HUES6 (cell line): ENCODE measurements at regions not wholly inside any gene's neighbourhood (a gene's known extent, or its start where the extent isn't known, plus 50 kb on each side); places are given as distances from the start of the nearest gene placed in this dataset.

ENCODE experiments used
- H3K27ac ChIP-seq: 2 replicates; pipeline ENCODE4 v1.7.0; 2013; ENCODE audit warnings: low read depth, mild to moderate bottlenecking, low read length, inconsistent platforms
- H3K27me3 ChIP-seq: 2 replicates; pipeline ENCODE4 v1.6.1; 2013; ENCODE audit warnings: low read length; ENCODE audit not compliant: control insufficient read depth, insufficient read depth
- H3K36me3 ChIP-seq: 2 replicates; pipeline ENCODE4 v1.6.1; 2013; ENCODE audit warnings: low read length; ENCODE audit not compliant: control insufficient read depth, insufficient read depth
- H3K4me1 ChIP-seq: 2 replicates; pipeline ENCODE4 v1.6.1; 2013; ENCODE audit warnings: low read length; ENCODE audit not compliant: control insufficient read depth, insufficient read depth
- H3K4me3 ChIP-seq: 2 replicates; pipeline ENCODE4 v1.5.1; 2013; ENCODE audit warnings: low read depth, low read length
- H3K9ac ChIP-seq: one replicate; pipeline ENCODE4 v1.6.1; 2013; ENCODE audit warnings: mild to moderate bottlenecking, low read length
- H3K9me3 ChIP-seq: 2 replicates; pipeline ENCODE4 v1.6.1; 2013; ENCODE audit warnings: low read depth, low read length; ENCODE audit not compliant: control insufficient read depth, insufficient read depth

DNA sequence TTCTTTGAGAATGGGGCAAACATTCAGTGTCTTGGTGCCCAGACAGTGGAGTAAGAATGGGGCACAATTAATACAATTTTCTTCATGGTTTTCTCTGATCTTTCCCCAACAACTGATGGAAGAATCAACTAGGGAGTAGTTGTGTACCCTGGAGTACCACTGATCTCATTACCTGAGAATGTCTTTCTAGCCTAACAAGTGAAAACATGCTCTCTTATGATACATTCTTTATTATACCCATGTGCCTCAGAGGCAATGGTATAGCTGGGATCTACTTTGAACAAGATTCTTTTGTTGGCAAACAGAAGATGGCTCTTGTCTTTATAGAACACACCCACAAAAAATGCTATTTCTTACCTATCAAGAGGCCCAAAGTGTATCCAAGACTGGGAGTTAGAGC, 250.6 kb upstream of the CMC1 start:
- H3K4me1 ChIP-seq: peaks cover 10% of the 10 kb centered on the region
- H3K36me3 ChIP-seq: no peaks in the 10 kb centered on the region
- no peak overlapping the region for H3K4me3 ChIP-seq
- H3K9me3 ChIP-seq: no peaks in the 10 kb centered on the region
- no peak overlapping the region for H3K9ac ChIP-seq
- H3K27me3 ChIP-seq: no peaks in the 10 kb centered on the region
- H3K27ac ChIP-seq: no peak overlapping the region

- no peaks in the 10 kb centered on the region for H3K36me3 ChIP-seq
- no peaks in the 10 kb centered on the region for H3K9me3 ChIP-seq
- H3K27me3 ChIP-seq: no peaks in the 10 kb centered on the region
- H3K4me3 ChIP-seq: no peak overlapping the region
- H3K9ac ChIP-seq: no peak overlapping the region
- no peaks in the 10 kb centered on the region for H3K4me1 ChIP-seq
- no peak overlapping the region for H3K27ac ChIP-seq
Observed at GRCh38 chr3:27993051-27993450, 248.4 kb upstream of the CMC1 start.

- peaks cover 16% of the 10 kb centered on the region for H3K9me3 ChIP-seq
- no peaks in the 10 kb centered on the region for H3K27me3 ChIP-seq
- H3K36me3 ChIP-seq: no peaks in the 10 kb centered on the region
- H3K27ac ChIP-seq: no peak overlapping the region
- no peak overlapping the region for H3K4me3 ChIP-seq
- no peaks in the 10 kb centered on the region for H3K4me1 ChIP-seq
- H3K9ac ChIP-seq: no peak overlapping the region
Observed at GRCh38 chr3:28000608-28001007, 240.8 kb upstream of the CMC1 start.

DNA sequence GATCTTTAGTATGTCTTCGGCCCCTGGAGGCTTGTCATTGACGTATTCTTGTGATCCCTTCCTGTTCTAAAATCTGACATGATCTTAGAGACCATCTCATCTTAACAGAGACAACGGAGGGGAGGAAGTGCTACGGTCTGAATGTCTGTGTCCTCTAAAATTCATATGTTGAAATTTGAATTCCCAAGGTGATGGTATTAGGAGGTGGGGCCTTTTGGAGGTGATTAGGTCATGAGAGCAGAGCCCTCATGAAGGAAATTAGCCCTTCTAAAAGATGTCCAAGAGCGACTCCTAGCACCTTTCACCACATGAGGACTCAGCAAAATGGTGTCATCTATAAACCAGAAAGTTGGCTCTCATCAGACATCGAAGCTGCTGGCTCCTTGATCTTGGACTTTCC, 233.2 kb upstream of the CMC1 start:
- no peak overlapping the region for H3K4me3 ChIP-seq
- H3K27me3 ChIP-seq: no peaks in the 10 kb centered on the region
- H3K4me1 ChIP-seq: no peaks in the 10 kb centered on the region
- no peak overlapping the region for H3K27ac ChIP-seq
- no peak overlapping the region for H3K9ac ChIP-seq
- peaks cover 6% of the 10 kb centered on the region for H3K9me3 ChIP-seq
- H3K36me3 ChIP-seq: no peaks in the 10 kb centered on the region

- no peaks in the 10 kb centered on the region for H3K36me3 ChIP-seq
- H3K9me3 ChIP-seq: no peaks in the 10 kb centered on the region
- H3K27me3 ChIP-seq: no peaks in the 10 kb centered on the region
- H3K9ac ChIP-seq: no peak overlapping the region
- H3K27ac ChIP-seq: no peak overlapping the region
- no peak overlapping the region for H3K4me3 ChIP-seq
- H3K4me1 ChIP-seq: no peaks in the 10 kb centered on the region
Observed at GRCh38 chr3:28012830-28013229, 228.6 kb upstream of the CMC1 start.

DNA sequence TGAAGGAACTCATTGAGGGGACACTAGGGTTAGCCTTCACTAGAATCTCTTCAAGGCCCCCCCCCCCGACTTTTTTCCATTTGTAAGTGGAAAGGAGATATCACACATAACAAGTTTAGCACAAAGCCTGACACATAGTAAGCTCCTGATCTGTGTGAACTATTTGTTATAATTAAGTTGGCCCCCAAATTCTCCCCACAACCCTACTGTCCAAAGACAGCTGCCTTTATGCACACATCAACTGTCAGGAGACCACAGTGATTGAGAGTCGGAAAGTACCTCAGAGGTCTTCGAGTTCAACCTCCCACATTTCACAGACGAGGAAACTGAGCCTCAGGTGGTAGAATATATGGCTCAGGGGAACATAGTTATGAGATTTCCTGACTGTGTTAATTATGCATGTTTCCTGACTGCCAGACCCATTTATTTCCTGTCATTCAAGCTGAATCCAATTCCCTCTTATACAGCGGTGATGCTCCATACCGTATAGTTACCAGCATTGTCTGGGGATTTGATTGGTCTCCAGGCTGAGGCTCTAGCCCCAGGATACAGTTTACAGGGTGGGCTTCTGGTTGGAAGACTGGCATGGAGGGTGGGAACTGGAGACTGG, 227.4 kb upstream of the CMC1 start:
- H3K27me3 ChIP-seq: no peaks in the 10 kb centered on the region
- H3K9ac ChIP-seq: no peak overlapping the region
- no peak overlapping the region for H3K27ac ChIP-seq
- H3K9me3 ChIP-seq: no peaks in the 10 kb centered on the region
- no peak overlapping the region for H3K4me3 ChIP-seq
- H3K36me3 ChIP-seq: no peaks in the 10 kb centered on the region
- H3K4me1 ChIP-seq: no peaks in the 10 kb centered on the region

DNA sequence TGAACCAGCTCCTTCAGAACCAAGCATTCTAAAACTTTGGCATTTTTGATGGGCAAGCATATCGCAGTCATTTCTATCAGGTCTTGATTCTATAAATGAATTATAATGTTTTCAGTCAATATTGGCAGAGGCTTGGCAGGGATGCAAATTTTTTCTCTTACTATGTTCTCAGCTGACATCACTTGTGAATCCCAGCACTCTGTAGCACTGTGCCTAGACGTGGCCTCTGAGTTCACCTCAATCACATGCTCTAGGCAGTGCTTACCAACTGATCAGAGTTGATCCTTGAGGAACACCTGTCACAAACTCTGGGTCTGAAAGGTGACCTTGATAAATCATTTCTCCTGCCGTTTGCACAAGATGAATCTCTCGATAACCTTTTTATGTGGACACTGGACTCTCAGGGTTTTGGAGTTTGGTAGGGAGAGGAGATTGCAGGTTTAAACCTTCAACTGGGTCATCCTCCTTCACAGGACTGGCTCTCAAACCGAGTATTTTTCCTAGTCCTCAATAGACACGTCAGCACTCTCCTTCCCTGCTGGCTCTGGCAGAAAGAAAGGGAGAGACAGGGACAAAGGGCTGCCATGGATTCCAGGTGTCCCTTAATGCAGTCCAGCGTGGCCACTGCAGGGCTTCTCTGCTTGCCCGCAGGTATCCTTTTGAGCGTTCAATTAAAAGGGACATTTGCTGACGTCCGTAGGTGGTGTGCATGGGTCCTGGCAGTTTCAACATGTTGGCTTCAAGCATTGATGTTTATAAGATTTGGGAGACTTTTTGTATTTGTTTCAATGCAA, 222.3 kb upstream of the CMC1 start:
- H3K9ac ChIP-seq: no peak overlapping the region
- no peaks in the 10 kb centered on the region for H3K9me3 ChIP-seq
- no peaks in the 10 kb centered on the region for H3K27me3 ChIP-seq
- no peaks in the 10 kb centered on the region for H3K4me1 ChIP-seq
- H3K4me3 ChIP-seq: no peak overlapping the region
- no peak overlapping the region for H3K27ac ChIP-seq
- no peaks in the 10 kb centered on the region for H3K36me3 ChIP-seq

DNA sequence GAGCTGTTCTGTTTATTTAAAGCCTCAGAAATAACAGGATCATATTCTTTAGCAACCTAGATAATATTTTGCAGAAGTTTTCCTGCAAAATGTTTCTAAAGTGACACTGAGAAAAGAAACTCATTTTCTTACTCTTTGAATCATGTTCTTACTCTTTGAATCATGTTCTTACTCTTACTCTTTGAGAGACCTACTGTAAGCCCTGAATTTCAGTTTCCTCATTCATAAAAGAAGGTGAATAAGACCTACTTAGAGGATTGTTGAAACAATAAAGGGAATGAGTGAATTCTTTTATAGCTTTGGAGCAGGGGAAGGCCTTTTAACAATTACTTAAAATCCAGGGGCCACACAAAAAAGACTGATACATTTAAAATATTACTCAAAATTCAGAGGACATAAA, 221.7 kb upstream of the CMC1 start:
- H3K9me3 ChIP-seq: peaks cover 5% of the 10 kb centered on the region
- no peak overlapping the region for H3K9ac ChIP-seq
- no peak overlapping the region for H3K27ac ChIP-seq

DNA sequence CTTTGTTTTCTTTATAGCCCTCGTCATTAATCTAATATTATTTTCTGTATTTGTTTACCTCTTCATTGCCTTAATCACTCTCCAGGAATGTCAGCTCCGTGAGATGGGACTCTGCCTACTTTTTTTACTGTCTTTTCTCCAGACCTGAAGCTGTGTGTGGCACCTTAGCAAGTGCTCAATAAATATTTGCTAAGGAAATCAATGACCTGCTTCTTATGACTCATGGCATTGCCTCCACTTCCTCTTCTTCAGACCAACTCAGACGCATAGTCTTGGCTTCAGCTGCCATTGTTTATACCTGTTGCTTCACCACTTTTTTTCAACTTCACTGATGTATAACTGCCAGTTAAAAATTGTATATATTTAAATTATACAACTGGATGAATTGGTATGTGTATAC, 218.5 kb upstream of the CMC1 start:
- H3K4me1 ChIP-seq: no peaks in the 10 kb centered on the region
- H3K9ac ChIP-seq: no peak overlapping the region
- H3K36me3 ChIP-seq: 0 out of 2 replicates have a peak, but pooled peaks cover 2% of the 10 kb centered on the region
- no peaks in the 10 kb centered on the region for H3K27me3 ChIP-seq
- H3K9me3 ChIP-seq: peaks cover 18% of the 10 kb centered on the region
- H3K4me3 ChIP-seq: no peak overlapping the region
- H3K27ac ChIP-seq: no peak overlapping the region

More for the DNA sequence above, 221.7 kb upstream of the CMC1 start:
- H3K4me3 ChIP-seq: no peak overlapping the region
- H3K36me3 ChIP-seq: no peaks in the 10 kb centered on the region
- H3K4me1 ChIP-seq: no peaks in the 10 kb centered on the region
- no peaks in the 10 kb centered on the region for H3K27me3 ChIP-seq

- no peak overlapping the region for H3K9ac ChIP-seq
- no peaks in the 10 kb centered on the region for H3K27me3 ChIP-seq
- peaks cover 42% of the 10 kb centered on the region for H3K9me3 ChIP-seq
- no peak overlapping the region for H3K27ac ChIP-seq
- 0 out of 2 replicates have a peak, but pooled peaks cover 2% of the 10 kb centered on the region for H3K36me3 ChIP-seq
- 0 out of 2 replicates have a peak, but pooled peaks cover 3% of the 10 kb centered on the region for H3K4me1 ChIP-seq
- no peak overlapping the region for H3K4me3 ChIP-seq
Observed at GRCh38 chr3:28028554-28028953, 212.9 kb upstream of the CMC1 start.

- Histone ChIP-seq H3K4me1 (0 out of 2 replicates have a peak, but pooled peaks cover 3% of the 10 kb centered on the region), H3K27me3 (no peaks in the 10 kb centered on the region), H3K9ac (no peak overlapping the region), H3K27ac (no peak overlapping the region), H3K36me3 (no peaks in the 10 kb centered on the region), H3K4me3 (no peak overlapping the region), H3K9me3 (peaks cover 34% of the 10 kb centered on the region)
Observed at GRCh38 chr3:28033059-28033784, 208.2 kb upstream of the CMC1 start.
